MCF 10A (cell line): ENCODE measurements at regions not wholly inside any gene's neighbourhood (a gene's known extent, or its start where the extent isn't known, plus 50 kb on each side); places are given as distances from the start of the nearest gene placed in this dataset.

Experiments used
- BruUV-seq: library from RNA; stranded (reverse); fragments of 400-500 nt; replicated peaks from 2 replicates; lab custom pipeline; 2021; lab: Mats Ljungman, UMichigan
- CTCF ChIA-PET: fragments of 300-600 bp; sonication (Branson Sonifier 250); formaldehyde crosslinking; extraction: SDS; loops from one replicate; lab custom pipeline; 2021; ENCODE audit warnings: antibody characterized with exemption, inconsistent platforms; lab: Yijun Ruan, JAX
- POLR2A ChIA-PET: fragments of 300-600, 350-650 bp; sonication (Branson Sonifier 250); formaldehyde crosslinking; extraction: SDS; loops from one replicate; lab custom pipeline; 2020; ENCODE audit warnings: antibody characterized with exemption, inconsistent platforms; lab: Yijun Ruan, JAX
- DNase-seq: peaks from one replicate; pipeline ENCODE4 v3.0.0-alpha.2; 2018; ENCODE audit not compliant: unreplicated experiment
- H3K27ac Mint-ChIP-seq: one replicate; pipeline ENCODE4 v1.8.0; 2022; ENCODE audit warnings: mild to moderate bottlenecking, low read depth, mixed read lengths; ENCODE audit not compliant: unreplicated experiment
- H3K27me3 Mint-ChIP-seq: one replicate; pipeline ENCODE4 v1.8.0; 2022; ENCODE audit warnings: mixed read lengths; ENCODE audit not compliant: insufficient read depth, unreplicated experiment
- H3K36me3 Mint-ChIP-seq: one replicate; pipeline ENCODE4 v1.8.0; 2022; ENCODE audit warnings: mild to moderate bottlenecking, moderate library complexity, mixed read lengths; ENCODE audit not compliant: insufficient read depth, unreplicated experiment
- H3K4me1 Mint-ChIP-seq: one replicate; pipeline ENCODE4 v1.8.0; 2022; ENCODE audit warnings: mixed read lengths; ENCODE audit not compliant: insufficient read depth, unreplicated experiment
- H3K4me3 Mint-ChIP-seq: one replicate; pipeline ENCODE4 v1.8.0; 2022; ENCODE audit warnings: mild to moderate bottlenecking, moderate library complexity, mixed read lengths; ENCODE audit not compliant: unreplicated experiment
- H3K9me3 Mint-ChIP-seq: one replicate; pipeline ENCODE4 v1.8.0; 2022; ENCODE audit warnings: mixed read lengths; ENCODE audit not compliant: unreplicated experiment
- intact Hi-C: fragments of 100-400 bp; cut with micrococcal nuclease; formaldehyde crosslinking; loops from 2 replicates; pipeline ENCODE4 v1.14.1; 2022
- TF ChIP-seq, protein P1 (sequence below): fragments of 200-600 bp; IDR thresholded peaks from one replicate; pipeline ENCODE4 v1.8.0; 2022; ENCODE audit warnings: antibody characterized with exemption, mild to moderate bottlenecking; ENCODE audit not compliant: unreplicated experiment

DNA sequence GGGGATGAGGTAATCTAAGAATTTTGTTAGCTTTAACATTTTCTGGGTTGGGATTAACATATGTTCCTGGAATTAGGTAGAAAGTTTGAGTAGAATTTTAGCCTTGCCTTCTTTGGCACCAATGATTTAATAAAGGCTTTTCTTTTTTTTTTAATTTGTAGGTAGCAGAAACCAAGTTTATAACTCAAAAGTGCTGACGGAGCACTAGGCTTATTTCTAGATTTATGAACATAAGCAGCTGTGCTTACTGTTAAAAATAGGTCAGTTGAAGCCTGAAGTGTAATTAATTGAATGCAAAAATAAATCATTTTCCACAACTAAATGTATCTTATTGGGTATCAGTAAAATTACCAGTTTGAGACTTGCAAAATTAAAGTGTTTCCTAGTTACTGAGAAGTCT is 62.4 kb downstream of the TAF11L14 start:
- no peak overlapping the region for H3K4me3 Mint-ChIP-seq
- no peak overlapping the region for H3K27ac Mint-ChIP-seq
- H3K4me1 Mint-ChIP-seq, result peaks cover 27% of the 10 kb centered on the region
- ChIA-PET CTCF (no interaction called here), POLR2A (interaction anchor here (0.9 kb wide), 1 partner anchor 27 kb away, joined by 4 read pairs; no protein-coding TSS in a partner anchor)
- TF ChIP-seq, protein P1, sequence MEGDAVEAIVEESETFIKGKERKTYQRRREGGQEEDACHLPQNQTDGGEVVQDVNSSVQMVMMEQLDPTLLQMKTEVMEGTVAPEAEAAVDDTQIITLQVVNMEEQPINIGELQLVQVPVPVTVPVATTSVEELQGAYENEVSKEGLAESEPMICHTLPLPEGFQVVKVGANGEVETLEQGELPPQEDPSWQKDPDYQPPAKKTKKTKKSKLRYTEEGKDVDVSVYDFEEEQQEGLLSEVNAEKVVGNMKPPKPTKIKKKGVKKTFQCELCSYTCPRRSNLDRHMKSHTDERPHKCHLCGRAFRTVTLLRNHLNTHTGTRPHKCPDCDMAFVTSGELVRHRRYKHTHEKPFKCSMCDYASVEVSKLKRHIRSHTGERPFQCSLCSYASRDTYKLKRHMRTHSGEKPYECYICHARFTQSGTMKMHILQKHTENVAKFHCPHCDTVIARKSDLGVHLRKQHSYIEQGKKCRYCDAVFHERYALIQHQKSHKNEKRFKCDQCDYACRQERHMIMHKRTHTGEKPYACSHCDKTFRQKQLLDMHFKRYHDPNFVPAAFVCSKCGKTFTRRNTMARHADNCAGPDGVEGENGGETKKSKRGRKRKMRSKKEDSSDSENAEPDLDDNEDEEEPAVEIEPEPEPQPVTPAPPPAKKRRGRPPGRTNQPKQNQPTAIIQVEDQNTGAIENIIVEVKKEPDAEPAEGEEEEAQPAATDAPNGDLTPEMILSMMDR, result no peak
- no peaks in the 10 kb centered on the region for H3K27me3 Mint-ChIP-seq
- H3K36me3 Mint-ChIP-seq, result no peaks in the 10 kb centered on the region
- H3K9me3 Mint-ChIP-seq, result peaks cover 9% of the 10 kb centered on the region
- no peak for DNase-seq
- no TSS peak for BruUV-seq
- intact Hi-C loops, result no loop called here

GRCh38 chr5:17697671-17698070 is 63.4 kb downstream of the TAF11L14 start:
- no peak overlapping the region for H3K27ac Mint-ChIP-seq
- H3K4me1 Mint-ChIP-seq, result peaks cover 18% of the 10 kb centered on the region
- BruUV-seq, result no TSS peak
- ChIA-PET POLR2A (interaction anchor here (0.7 kb wide), 1 partner anchor 9 kb away, joined by 3 read pairs; no protein-coding TSS in a partner anchor), CTCF (interaction anchor here (0.7 kb wide), 1 partner anchor 932 kb away, joined by 3 read pairs; no protein-coding TSS in a partner anchor)
- H3K4me3 Mint-ChIP-seq, result no peak overlapping the region
- intact Hi-C loops, result no loop called here
- TF ChIP-seq, protein P1, result no peak
- H3K9me3 Mint-ChIP-seq, result peaks cover 9% of the 10 kb centered on the region
- no peak for DNase-seq
- no peaks in the 10 kb centered on the region for H3K36me3 Mint-ChIP-seq
- H3K27me3 Mint-ChIP-seq, result no peaks in the 10 kb centered on the region

GRCh38 chr5:17709011-17709710 is 74.9 kb downstream of the TAF11L14 start:
- BruUV-seq, result no TSS peak
- no peak overlapping the region for H3K27ac Mint-ChIP-seq
- H3K4me1 Mint-ChIP-seq, result no peaks in the 10 kb centered on the region
- H3K27me3 Mint-ChIP-seq, result no peaks in the 10 kb centered on the region
- no peaks in the 10 kb centered on the region for H3K9me3 Mint-ChIP-seq
- H3K4me3 Mint-ChIP-seq, result no peak overlapping the region
- H3K36me3 Mint-ChIP-seq, result no peaks in the 10 kb centered on the region
- intact Hi-C loops, result no loop called here
- CTCF ChIA-PET, result no interaction called here
- POLR2A ChIA-PET, result no interaction called here
- no peak for DNase-seq
- TF ChIP-seq, protein P1, result no peak

DNA sequence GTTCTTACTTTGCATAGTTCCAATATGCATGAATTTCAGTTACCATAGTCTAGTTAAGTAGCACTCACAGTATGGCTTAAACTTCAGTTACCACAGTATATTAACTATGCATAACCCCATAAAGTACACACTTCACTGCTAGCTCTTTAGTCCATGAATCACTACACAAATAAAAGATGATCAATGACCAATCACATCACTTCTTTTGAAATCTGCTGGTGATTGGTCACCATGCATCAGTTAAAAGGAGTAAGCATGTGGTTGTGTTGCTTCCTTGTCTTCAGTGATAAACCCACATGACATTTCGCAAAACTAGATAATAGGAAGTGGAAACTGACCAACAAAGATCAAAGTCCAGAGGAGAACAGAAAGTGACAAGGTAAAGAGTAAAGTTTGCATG is 79.0 kb downstream of the TAF11L14 start:
- H3K4me1 Mint-ChIP-seq, result no peaks in the 10 kb centered on the region
- ChIA-PET POLR2A (no interaction called here), CTCF (no interaction called here)
- DNase-seq, result no peak
- TF ChIP-seq, protein P1, result no peak
- intact Hi-C loops, result no loop called here
- no TSS peak for BruUV-seq
- no peaks in the 10 kb centered on the region for H3K27me3 Mint-ChIP-seq
- H3K4me3 Mint-ChIP-seq, result no peak overlapping the region
- no peaks in the 10 kb centered on the region for H3K36me3 Mint-ChIP-seq
- H3K27ac Mint-ChIP-seq, result no peak overlapping the region
- no peaks in the 10 kb centered on the region for H3K9me3 Mint-ChIP-seq
